ENCODE measurements at regions not wholly inside any gene's neighbourhood (a gene's known extent, or its start where the extent isn't known, plus 50 kb on each side); places are given as distances from the start of the nearest gene placed in this dataset.

- POLR2A ChIA-PET, result no interaction called here
- ATAC-seq, result no peak
- Mint-ChIP-seq H3K9me3 (peaks cover 0 to 2% (median 0%) of the 10 kb centered on the region in 9 donors), H3K36me3 (no peaks in the 10 kb centered on the region), H3K4me3 (no peak overlapping the region), H3K27ac (no peak overlapping the region), H3K4me1 (no peaks in the 10 kb centered on the region), H3K27me3 (peaks cover 0 to 1% (median 0%) of the 10 kb centered on the region in 5 donors)
- DNase-seq, result no peak
Observed at GRCh38 chr12:83199069-83199468, 512.4 kb downstream of the TMTC2 start.

- Mint-ChIP-seq H3K36me3 (no peaks in the 10 kb centered on the region), H3K9me3 (peaks cover 0 to 2% (median 0%) of the 10 kb centered on the region in 9 donors), H3K27ac (no peak overlapping the region), H3K4me1 (no peaks in the 10 kb centered on the region), H3K4me3 (no peak overlapping the region), H3K27me3 (peaks cover 0 to 1% (median 0%) of the 10 kb centered on the region in 5 donors)
- ATAC-seq (no peak), DNase-seq (no peak)
- POLR2A ChIA-PET, result no interaction called here
Observed at GRCh38 chr12:83198291-83199015, 511.7 kb downstream of the TMTC2 start.

DNA sequence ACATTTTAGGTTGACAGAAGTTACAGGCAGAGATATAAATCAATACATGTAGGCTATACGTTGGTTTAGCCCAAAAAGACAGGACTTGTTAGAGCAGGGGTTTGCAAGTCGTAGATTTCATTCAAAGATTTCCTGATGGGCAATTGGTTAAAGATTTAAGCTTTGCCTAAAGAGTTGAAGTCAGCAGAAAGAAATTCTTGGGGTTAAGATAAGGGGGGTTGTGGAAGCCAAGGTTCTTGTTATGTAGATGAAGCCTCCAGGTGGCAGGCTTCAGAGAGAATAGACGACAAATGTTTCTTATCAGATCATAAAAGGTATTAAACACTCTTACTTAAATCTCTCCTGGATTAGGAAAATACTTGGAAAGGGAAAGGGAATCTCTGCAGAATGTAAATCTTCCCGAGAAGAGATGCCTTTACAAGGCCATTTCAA lies 510.8 kb downstream of the TMTC2 start:
- no peak for DNase-seq
- H3K27ac Mint-ChIP-seq, result no peak overlapping the region
- peaks cover 0 to 1% (median 0%) of the 10 kb centered on the region in 5 donors for H3K27me3 Mint-ChIP-seq
- no peak for ATAC-seq
- H3K4me3 Mint-ChIP-seq, result no peak overlapping the region
- H3K4me1 Mint-ChIP-seq, result no peaks in the 10 kb centered on the region
- no peaks in the 10 kb centered on the region for H3K36me3 Mint-ChIP-seq
- POLR2A ChIA-PET, result no interaction called here
- peaks cover 0 to 5% (median 0%) of the 10 kb centered on the region in 9 donors for H3K9me3 Mint-ChIP-seq

DNA sequence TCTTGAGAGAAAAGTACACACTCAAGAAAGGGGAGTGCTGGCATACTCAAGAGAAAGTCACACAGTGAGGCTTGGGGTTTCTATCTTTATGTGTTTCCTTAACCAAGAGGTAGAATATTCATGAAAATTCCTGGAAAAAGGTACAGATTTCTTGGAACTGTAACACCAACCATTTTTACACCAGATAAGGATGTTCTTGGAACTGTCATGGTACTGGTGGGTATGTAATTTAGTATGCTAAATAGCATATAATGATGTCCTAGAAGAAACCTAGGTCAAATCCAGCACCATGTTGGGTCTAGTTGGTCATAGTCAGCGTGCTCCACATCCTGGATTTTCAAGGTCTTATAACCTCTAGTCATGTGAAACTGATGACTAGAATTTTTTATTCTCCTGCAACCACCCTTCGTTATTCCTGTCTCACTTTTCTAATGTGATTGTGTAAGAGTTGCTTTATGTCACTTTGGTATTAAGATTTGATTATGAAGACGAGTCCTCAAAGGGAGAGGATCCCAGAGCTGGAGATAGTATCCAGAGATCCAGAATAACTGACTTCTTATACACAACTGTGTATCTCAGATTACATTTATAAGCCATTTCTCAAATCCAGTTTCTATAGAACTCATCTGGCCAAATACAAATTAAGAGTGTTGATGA lies 510.1 kb downstream of the TMTC2 start:
- peaks cover 0 to 10% (median 0%) of the 10 kb centered on the region in 9 donors for H3K9me3 Mint-ChIP-seq
- POLR2A ChIA-PET, result no interaction called here
- DNase-seq, result no peak
- no peak for ATAC-seq
- H3K27me3 Mint-ChIP-seq, result peaks cover 0 to 1% (median 0%) of the 10 kb centered on the region in 5 donors
- H3K36me3 Mint-ChIP-seq, result no peaks in the 10 kb centered on the region
- H3K27ac Mint-ChIP-seq, result no peak overlapping the region
- no peaks in the 10 kb centered on the region for H3K4me1 Mint-ChIP-seq
- H3K4me3 Mint-ChIP-seq, result no peak overlapping the region

- H3K27ac Mint-ChIP-seq, result no peak overlapping the region
- no peaks in the 10 kb centered on the region for H3K4me1 Mint-ChIP-seq
- peaks cover 0 to 2% (median 0%) of the 10 kb centered on the region in 5 donors for H3K27me3 Mint-ChIP-seq
- no peak overlapping the region for H3K4me3 Mint-ChIP-seq
- H3K36me3 Mint-ChIP-seq, result no peaks in the 10 kb centered on the region
- DNase-seq (no peak), ATAC-seq (no peak)
- H3K9me3 Mint-ChIP-seq, result peaks cover 0 to 18% (median 1%) of the 10 kb centered on the region in 9 donors
- POLR2A ChIA-PET, result no interaction called here
Observed at GRCh38 chr12:83190631-83191390, 504.1 kb downstream of the TMTC2 start.

GRCh38 chr12:83186419-83186818 lies 499.7 kb downstream of the TMTC2 start:
- Mint-ChIP-seq H3K27ac (no peak overlapping the region), H3K4me1 (no peaks in the 10 kb centered on the region), H3K9me3 (peaks cover 0 to 9% (median 0%) of the 10 kb centered on the region in 9 donors), H3K4me3 (no peak overlapping the region), H3K36me3 (no peaks in the 10 kb centered on the region), H3K27me3 (peaks cover 0 to 2% (median 0%) of the 10 kb centered on the region in 5 donors)
- no peak for DNase-seq
- POLR2A ChIA-PET, result no interaction called here
- ATAC-seq, result no peak

DNA sequence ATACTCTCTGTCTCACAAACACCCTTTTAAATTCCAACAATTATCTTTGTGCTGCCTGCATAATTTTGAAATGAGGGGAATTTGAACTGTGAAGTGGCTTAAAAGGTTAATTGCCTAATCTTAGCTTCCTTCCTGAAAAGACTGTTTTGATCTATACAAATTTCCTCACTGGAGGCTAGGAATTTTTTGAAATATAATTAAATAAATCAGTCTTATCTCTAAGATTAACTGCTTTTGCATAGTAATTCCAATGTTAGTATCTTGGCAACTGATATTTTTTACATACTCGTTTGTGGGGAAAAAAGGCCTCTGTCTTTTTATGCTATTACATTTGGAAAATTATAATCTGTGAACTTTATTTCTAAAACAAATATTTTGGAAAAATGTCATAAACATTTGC lies 498.5 kb downstream of the TMTC2 start:
- no peak overlapping the region for H3K4me3 Mint-ChIP-seq
- peaks cover 0 to 7% (median 0%) of the 10 kb centered on the region in 9 donors for H3K9me3 Mint-ChIP-seq
- no peaks in the 10 kb centered on the region for H3K4me1 Mint-ChIP-seq
- peaks cover 0 to 2% (median 0%) of the 10 kb centered on the region in 5 donors for H3K27me3 Mint-ChIP-seq
- ATAC-seq (no peak), DNase-seq (no peak)
- H3K36me3 Mint-ChIP-seq, result no peaks in the 10 kb centered on the region
- H3K27ac Mint-ChIP-seq, result no peak overlapping the region
- POLR2A ChIA-PET, result no interaction called here
